ENCODE measurements at regions not wholly inside any gene's neighbourhood (a gene's known extent, or its start where the extent isn't known, plus 50 kb on each side); places are given as distances from the start of the nearest gene placed in this dataset.

- H3K27ac ChIP-seq (ENCODE audit: low read depth, low read length): no peak overlapping the region
- H3K9me3 ChIP-seq (ENCODE audit: control insufficient read depth in 1 of 2, low read length in 2 of 2): no peaks in the 10 kb centered on the region
- H3K9ac ChIP-seq (ENCODE audit: low read depth in 1 of 2, low read length in 2 of 2): no peak overlapping the region
- no peaks in the 10 kb centered on the region for H3K4me1 ChIP-seq (ENCODE audit: control insufficient read depth in 1 of 2, insufficient read depth in 2 of 2, low read length in 2 of 2)
- no peak overlapping the region for H3K4me3 ChIP-seq (ENCODE audit: low read depth in 1 of 2, low read length in 2 of 2)
- H3K27me3 ChIP-seq (ENCODE audit: control insufficient read depth in 1 of 2, insufficient read depth in 2 of 2, low read length in 2 of 2): no peaks in the 10 kb centered on the region
- H3K36me3 ChIP-seq (ENCODE audit: control insufficient read depth in 1 of 2, insufficient read depth in 2 of 2, low read length in 2 of 2): no peaks in the 10 kb centered on the region
These were observed 102.7 kb upstream of the MTNR1B start for GRCh38 chr11:92866679-92867282.

GRCh38 chr11:92867913-92868619 lies 101.4 kb upstream of the MTNR1B start:
- Histone ChIP-seq H3K27me3 (ENCODE audit: control insufficient read depth in 1 of 2, insufficient read depth in 2 of 2, low read length in 2 of 2) (no peaks in the 10 kb centered on the region), H3K36me3 (ENCODE audit: control insufficient read depth in 1 of 2, insufficient read depth in 2 of 2, low read length in 2 of 2) (no peaks in the 10 kb centered on the region), H3K27ac (ENCODE audit: low read depth, low read length) (no peak overlapping the region), H3K9me3 (ENCODE audit: control insufficient read depth in 1 of 2, low read length in 2 of 2) (no peaks in the 10 kb centered on the region), H3K9ac (ENCODE audit: low read depth in 1 of 2, low read length in 2 of 2) (no peak overlapping the region), H3K4me3 (ENCODE audit: low read depth in 1 of 2, low read length in 2 of 2) (no peak overlapping the region), H3K4me1 (ENCODE audit: control insufficient read depth in 1 of 2, insufficient read depth in 2 of 2, low read length in 2 of 2) (no peaks in the 10 kb centered on the region)

DNA sequence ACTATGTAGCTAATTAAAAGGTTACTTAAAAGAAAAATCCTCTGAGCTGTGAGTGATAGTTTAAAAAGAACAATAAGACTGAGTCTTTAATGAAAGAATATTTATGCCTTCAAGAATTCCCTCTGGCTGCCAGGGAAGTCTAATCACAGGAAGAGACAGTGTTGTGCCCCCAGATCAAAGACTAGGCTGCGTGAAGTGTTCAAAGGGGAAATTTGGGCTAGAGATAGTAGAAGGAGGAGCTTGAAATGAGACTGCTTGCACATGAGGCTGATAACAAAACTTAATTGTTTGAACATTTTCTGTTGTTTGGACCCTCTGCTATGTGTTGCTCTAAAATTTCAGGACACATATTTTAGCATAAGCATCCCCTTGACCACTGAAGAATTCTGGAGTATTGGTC lies 99.7 kb upstream of the MTNR1B start:
- no peaks in the 10 kb centered on the region for H3K9me3 ChIP-seq (ENCODE audit: control insufficient read depth in 1 of 2, low read length in 2 of 2)
- no peaks in the 10 kb centered on the region for H3K4me1 ChIP-seq (ENCODE audit: control insufficient read depth in 1 of 2, insufficient read depth in 2 of 2, low read length in 2 of 2)
- H3K4me3 ChIP-seq (ENCODE audit: low read depth in 1 of 2, low read length in 2 of 2): no peak overlapping the region
- no peaks in the 10 kb centered on the region for H3K27me3 ChIP-seq (ENCODE audit: control insufficient read depth in 1 of 2, insufficient read depth in 2 of 2, low read length in 2 of 2)
- no peak overlapping the region for H3K9ac ChIP-seq (ENCODE audit: low read depth in 1 of 2, low read length in 2 of 2)
- H3K27ac ChIP-seq (ENCODE audit: low read depth, low read length): no peak overlapping the region
- no peaks in the 10 kb centered on the region for H3K36me3 ChIP-seq (ENCODE audit: control insufficient read depth in 1 of 2, insufficient read depth in 2 of 2, low read length in 2 of 2)

GRCh38 chr11:92870196-92870832 lies 99.1 kb upstream of the MTNR1B start:
- H3K36me3 ChIP-seq (ENCODE audit: control insufficient read depth in 1 of 2, insufficient read depth in 2 of 2, low read length in 2 of 2): no peaks in the 10 kb centered on the region
- no peak overlapping the region for H3K27ac ChIP-seq (ENCODE audit: low read depth, low read length)
- no peak overlapping the region for H3K9ac ChIP-seq (ENCODE audit: low read depth in 1 of 2, low read length in 2 of 2)
- H3K4me1 ChIP-seq (ENCODE audit: control insufficient read depth in 1 of 2, insufficient read depth in 2 of 2, low read length in 2 of 2): no peaks in the 10 kb centered on the region
- H3K27me3 ChIP-seq (ENCODE audit: control insufficient read depth in 1 of 2, insufficient read depth in 2 of 2, low read length in 2 of 2): no peaks in the 10 kb centered on the region
- H3K9me3 ChIP-seq (ENCODE audit: control insufficient read depth in 1 of 2, low read length in 2 of 2): no peaks in the 10 kb centered on the region
- H3K4me3 ChIP-seq (ENCODE audit: low read depth in 1 of 2, low read length in 2 of 2): no peak overlapping the region

GRCh38 chr11:92873551-92873950 lies 95.9 kb upstream of the MTNR1B start:
- no peaks in the 10 kb centered on the region for H3K9me3 ChIP-seq (ENCODE audit: control insufficient read depth in 1 of 2, low read length in 2 of 2)
- H3K36me3 ChIP-seq (ENCODE audit: control insufficient read depth in 1 of 2, insufficient read depth in 2 of 2, low read length in 2 of 2): no peaks in the 10 kb centered on the region
- no peak overlapping the region for H3K4me3 ChIP-seq (ENCODE audit: low read depth in 1 of 2, low read length in 2 of 2)
- no peak overlapping the region for H3K27ac ChIP-seq (ENCODE audit: low read depth, low read length)
- no peaks in the 10 kb centered on the region for H3K27me3 ChIP-seq (ENCODE audit: control insufficient read depth in 1 of 2, insufficient read depth in 2 of 2, low read length in 2 of 2)
- H3K4me1 ChIP-seq (ENCODE audit: control insufficient read depth in 1 of 2, insufficient read depth in 2 of 2, low read length in 2 of 2): no peaks in the 10 kb centered on the region
- no peak overlapping the region for H3K9ac ChIP-seq (ENCODE audit: low read depth in 1 of 2, low read length in 2 of 2)

DNA sequence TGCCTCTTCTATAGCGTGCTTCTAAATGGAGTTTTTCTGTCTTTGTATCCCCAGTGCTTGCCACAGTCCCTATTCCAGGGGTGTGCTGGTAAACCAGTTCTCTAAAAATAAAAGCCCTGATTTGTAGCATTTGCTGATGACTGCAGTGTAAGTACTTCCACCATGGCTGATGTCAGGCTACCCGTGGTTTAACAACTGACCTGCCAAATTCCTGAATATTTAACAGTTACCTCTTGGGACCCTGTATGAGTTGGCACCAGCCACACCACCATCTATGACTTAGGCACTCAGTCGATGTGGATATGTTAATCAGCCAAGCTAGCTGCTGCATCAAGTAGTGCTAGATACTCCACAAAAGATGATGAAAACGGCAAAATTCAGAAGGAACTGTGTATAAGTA lies 94.0 kb upstream of the MTNR1B start:
- H3K4me3 ChIP-seq (ENCODE audit: low read depth in 1 of 2, low read length in 2 of 2): no peak overlapping the region
- H3K9ac ChIP-seq (ENCODE audit: low read depth in 1 of 2, low read length in 2 of 2): no peak overlapping the region
- no peaks in the 10 kb centered on the region for H3K36me3 ChIP-seq (ENCODE audit: control insufficient read depth in 1 of 2, insufficient read depth in 2 of 2, low read length in 2 of 2)
- no peaks in the 10 kb centered on the region for H3K4me1 ChIP-seq (ENCODE audit: control insufficient read depth in 1 of 2, insufficient read depth in 2 of 2, low read length in 2 of 2)
- no peak overlapping the region for H3K27ac ChIP-seq (ENCODE audit: low read depth, low read length)
- no peaks in the 10 kb centered on the region for H3K9me3 ChIP-seq (ENCODE audit: control insufficient read depth in 1 of 2, low read length in 2 of 2)
- no peaks in the 10 kb centered on the region for H3K27me3 ChIP-seq (ENCODE audit: control insufficient read depth in 1 of 2, insufficient read depth in 2 of 2, low read length in 2 of 2)

- no peak overlapping the region for H3K27ac ChIP-seq (ENCODE audit: low read depth, low read length)
- no peaks in the 10 kb centered on the region for H3K4me1 ChIP-seq (ENCODE audit: control insufficient read depth in 1 of 2, insufficient read depth in 2 of 2, low read length in 2 of 2)
- H3K36me3 ChIP-seq (ENCODE audit: control insufficient read depth in 1 of 2, insufficient read depth in 2 of 2, low read length in 2 of 2): no peaks in the 10 kb centered on the region
- H3K9ac ChIP-seq (ENCODE audit: low read depth in 1 of 2, low read length in 2 of 2): no peak overlapping the region
- no peak overlapping the region for H3K4me3 ChIP-seq (ENCODE audit: low read depth in 1 of 2, low read length in 2 of 2)
- no peaks in the 10 kb centered on the region for H3K27me3 ChIP-seq (ENCODE audit: control insufficient read depth in 1 of 2, insufficient read depth in 2 of 2, low read length in 2 of 2)
- H3K9me3 ChIP-seq (ENCODE audit: control insufficient read depth in 1 of 2, low read length in 2 of 2): no peaks in the 10 kb centered on the region
These were observed 90.4 kb upstream of the MTNR1B start for GRCh38 chr11:92879086-92879485.

- Histone ChIP-seq H3K9me3 (ENCODE audit: control insufficient read depth in 1 of 2, low read length in 2 of 2) (no peaks in the 10 kb centered on the region), H3K36me3 (ENCODE audit: control insufficient read depth in 1 of 2, insufficient read depth in 2 of 2, low read length in 2 of 2) (no peaks in the 10 kb centered on the region), H3K27me3 (ENCODE audit: control insufficient read depth in 1 of 2, insufficient read depth in 2 of 2, low read length in 2 of 2) (no peaks in the 10 kb centered on the region), H3K27ac (ENCODE audit: low read depth, low read length) (no peak overlapping the region), H3K4me3 (ENCODE audit: low read depth in 1 of 2, low read length in 2 of 2) (no peak overlapping the region), H3K9ac (ENCODE audit: low read depth in 1 of 2, low read length in 2 of 2) (no peak overlapping the region), H3K4me1 (ENCODE audit: control insufficient read depth in 1 of 2, insufficient read depth in 2 of 2, low read length in 2 of 2) (no peaks in the 10 kb centered on the region)
These were observed 89.1 kb upstream of the MTNR1B start for GRCh38 chr11:92880381-92880780.

DNA sequence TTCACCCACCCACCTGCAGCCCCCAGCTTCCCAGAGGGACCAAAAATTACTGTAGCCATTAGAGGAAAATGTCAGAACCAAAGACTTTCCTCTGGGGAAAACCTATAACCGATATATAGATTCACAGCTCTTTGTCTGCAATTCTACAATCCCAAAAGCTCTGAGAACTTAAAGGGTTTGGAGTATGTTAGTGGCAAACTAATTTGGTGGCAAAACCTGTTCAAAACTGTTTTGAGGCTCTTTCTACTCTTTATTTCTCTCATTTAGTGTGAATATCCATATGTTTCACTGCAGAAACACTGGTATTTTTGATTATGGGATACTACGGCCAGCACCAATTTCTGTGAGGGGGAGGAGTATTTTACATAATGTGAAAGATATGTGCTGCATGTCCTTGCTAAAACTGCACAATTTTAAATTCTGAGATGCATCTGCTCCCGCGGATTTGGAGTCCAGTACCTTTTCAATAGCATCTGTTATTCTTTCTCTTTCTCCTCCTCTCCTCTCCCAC lies 87.5 kb upstream of the MTNR1B start:
- Histone ChIP-seq H3K9ac (ENCODE audit: low read depth in 1 of 2, low read length in 2 of 2) (no peak overlapping the region), H3K4me1 (ENCODE audit: control insufficient read depth in 1 of 2, insufficient read depth in 2 of 2, low read length in 2 of 2) (no peaks in the 10 kb centered on the region), H3K27ac (ENCODE audit: low read depth, low read length) (no peak overlapping the region), H3K27me3 (ENCODE audit: control insufficient read depth in 1 of 2, insufficient read depth in 2 of 2, low read length in 2 of 2) (no peaks in the 10 kb centered on the region), H3K4me3 (ENCODE audit: low read depth in 1 of 2, low read length in 2 of 2) (no peak overlapping the region), H3K9me3 (ENCODE audit: control insufficient read depth in 1 of 2, low read length in 2 of 2) (no peaks in the 10 kb centered on the region), H3K36me3 (ENCODE audit: control insufficient read depth in 1 of 2, insufficient read depth in 2 of 2, low read length in 2 of 2) (no peaks in the 10 kb centered on the region)

GRCh38 chr11:92882828-92883611 lies 86.4 kb upstream of the MTNR1B start:
- no peaks in the 10 kb centered on the region for H3K27me3 ChIP-seq (ENCODE audit: control insufficient read depth in 1 of 2, insufficient read depth in 2 of 2, low read length in 2 of 2)
- H3K9ac ChIP-seq (ENCODE audit: low read depth in 1 of 2, low read length in 2 of 2): no peak overlapping the region
- no peaks in the 10 kb centered on the region for H3K9me3 ChIP-seq (ENCODE audit: control insufficient read depth in 1 of 2, low read length in 2 of 2)
- H3K4me1 ChIP-seq (ENCODE audit: control insufficient read depth in 1 of 2, insufficient read depth in 2 of 2, low read length in 2 of 2): no peaks in the 10 kb centered on the region
- H3K36me3 ChIP-seq (ENCODE audit: control insufficient read depth in 1 of 2, insufficient read depth in 2 of 2, low read length in 2 of 2): no peaks in the 10 kb centered on the region
- H3K27ac ChIP-seq (ENCODE audit: low read depth, low read length): no peak overlapping the region
- no peak overlapping the region for H3K4me3 ChIP-seq (ENCODE audit: low read depth in 1 of 2, low read length in 2 of 2)
